ENCODE measurements at regions not wholly inside any gene's neighbourhood (a gene's known extent, or its start where the extent isn't known, plus 50 kb on each side); places are given as distances from the start of the nearest gene placed in this dataset.

GRCh38 chr12:17266856-17267255 is 660.9 kb upstream of the LMO3 start:
- TF ChIP-seq CTCF (IDR thresholded peaks at IDR 0.05) (no peak), EP300 (IDR thresholded peaks at IDR 0.05) (no peak), POLR2A (IDR thresholded peaks at IDR 0.05) (no peak), POLR2AphosphoS5 (IDR thresholded peaks at IDR 0.05) (no peak)
